D341Med (cell line): ENCODE measurements at regions not wholly inside any gene's neighbourhood (a gene's known extent, or its start where the extent isn't known, plus 50 kb on each side); places are given as distances from the start of the nearest gene placed in this dataset.
"Not testable (repeated sequence)": the region's sequence is repeated elsewhere in the genome, so short reads cannot be mapped to it uniquely, and the experiment has no call there.

ENCODE experiments used
- DNase-seq: peaks from one replicate; pipeline ENCODE4 v3.0.0; 2012; ENCODE audit warnings: low spot score

- no peak for DNase-seq
Measured at GRCh38 chrX:7515681-7516413, 327.1 kb upstream of the VCX start.

DNA sequence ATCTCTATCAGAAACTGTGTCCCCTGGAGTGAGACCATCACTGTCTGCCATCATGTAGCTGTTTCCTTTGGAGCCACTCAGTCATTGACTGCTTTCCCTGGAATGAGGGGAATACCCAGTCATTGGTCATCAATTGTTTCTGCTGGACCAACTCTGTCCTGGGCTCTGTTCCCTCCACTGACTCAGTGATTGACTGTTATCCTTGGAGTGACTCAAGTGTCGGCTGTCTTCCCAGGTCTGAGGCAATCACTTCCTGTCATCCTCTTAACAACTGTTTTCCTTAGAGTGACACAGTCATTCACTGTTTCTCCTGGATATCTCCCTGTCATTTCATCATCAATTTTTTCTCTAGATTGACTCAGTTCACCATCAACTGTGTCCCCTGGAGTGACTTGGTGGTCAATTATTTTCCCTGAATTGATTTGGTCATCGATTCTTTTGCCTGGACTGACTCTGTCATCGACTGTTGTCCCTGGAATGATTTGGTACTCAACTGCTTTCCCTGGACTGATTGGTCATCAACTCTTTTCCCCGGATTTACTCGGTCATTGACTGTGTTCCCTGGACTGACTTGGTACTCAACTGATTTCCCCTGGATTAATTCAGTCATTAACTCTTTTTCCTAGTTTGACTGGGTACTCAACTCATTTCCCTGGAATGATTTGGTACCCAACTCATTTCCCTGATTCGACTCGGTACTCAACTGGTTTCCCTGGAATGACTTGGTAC is 327.9 kb upstream of the VCX start:
- DNase-seq = no peak

GRCh38 chrX:7512845-7513244 is 330.1 kb upstream of the VCX start:
- DNase-seq = no peak

GRCh38 chrX:7503251-7503650 is 339.7 kb upstream of the VCX start:
- no peak for DNase-seq

DNA sequence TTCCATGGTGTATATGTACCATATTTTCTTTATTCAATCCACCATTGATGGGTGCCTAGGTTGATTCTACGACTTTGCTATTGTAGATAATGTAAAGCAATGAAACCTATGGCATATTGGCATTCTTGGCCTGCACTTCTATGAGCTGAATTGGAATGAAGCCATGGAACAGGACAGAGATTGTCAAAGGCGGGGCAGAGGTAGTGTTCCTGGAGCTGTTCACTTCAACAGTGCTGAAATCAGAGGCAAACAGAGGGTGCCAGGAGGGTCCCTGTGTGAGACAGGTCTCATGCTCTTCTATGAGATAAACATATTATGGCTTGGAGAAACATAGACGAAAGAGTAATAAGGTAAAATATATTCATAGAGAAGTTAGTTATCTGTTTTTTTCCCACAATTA is 342.6 kb upstream of the VCX start:
- no peak for DNase-seq

GRCh38 chrX:7486505-7486904 is 338.6 kb upstream of the PUDP start:
- no peak for DNase-seq

GRCh38 chrX:7485061-7485460 is 337.1 kb upstream of the PUDP start:
- no peak for DNase-seq

DNA sequence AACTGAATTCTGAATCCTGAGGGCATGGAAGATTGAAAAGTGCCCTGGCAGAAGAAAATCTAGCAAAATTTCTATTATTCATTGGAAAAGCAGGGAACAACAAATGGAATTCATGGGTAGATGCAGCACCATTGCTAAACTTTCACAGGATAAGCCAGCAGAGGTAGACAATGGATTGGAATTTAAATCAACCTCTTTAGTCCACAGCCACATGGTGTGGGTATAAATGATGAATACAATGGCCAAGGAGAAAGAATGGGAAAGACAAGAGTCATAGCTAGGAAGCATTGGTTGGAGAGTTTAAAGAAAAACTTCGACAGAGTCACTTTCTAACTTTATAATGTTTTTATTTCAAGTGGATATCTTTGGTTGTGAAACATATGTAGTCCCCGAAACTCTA is 332.8 kb upstream of the PUDP start:
- DNase-seq = no peak

DNA sequence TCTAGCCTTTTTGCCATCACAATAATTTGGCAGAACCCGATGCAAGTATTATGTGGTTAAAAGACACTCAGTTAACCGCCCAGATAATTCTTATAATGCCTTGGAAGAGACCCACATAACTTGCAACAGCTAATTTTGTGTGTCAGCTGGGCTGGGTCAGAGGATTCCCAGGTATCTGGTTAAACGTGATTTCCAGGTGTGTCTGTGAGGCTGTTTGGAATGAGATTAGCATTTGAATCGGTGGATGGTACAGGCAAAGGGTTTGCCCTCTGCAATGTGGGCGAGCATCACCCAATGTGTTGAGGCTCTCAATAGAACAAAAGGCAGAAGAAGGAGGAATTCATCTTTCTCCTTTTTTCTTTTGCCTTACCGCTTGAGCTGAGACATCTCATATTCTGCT is 314.2 kb upstream of the PUDP start:
- DNase-seq = no peak

GRCh38 chrX:7461051-7461450 is 313.1 kb upstream of the PUDP start:
- DNase-seq = not testable (repeated sequence)

GRCh38 chrX:7447801-7448499 is 300.0 kb upstream of the PUDP start:
- no peak for DNase-seq

GRCh38 chrX:7446815-7447214 is 298.9 kb upstream of the PUDP start:
- no peak for DNase-seq

DNA sequence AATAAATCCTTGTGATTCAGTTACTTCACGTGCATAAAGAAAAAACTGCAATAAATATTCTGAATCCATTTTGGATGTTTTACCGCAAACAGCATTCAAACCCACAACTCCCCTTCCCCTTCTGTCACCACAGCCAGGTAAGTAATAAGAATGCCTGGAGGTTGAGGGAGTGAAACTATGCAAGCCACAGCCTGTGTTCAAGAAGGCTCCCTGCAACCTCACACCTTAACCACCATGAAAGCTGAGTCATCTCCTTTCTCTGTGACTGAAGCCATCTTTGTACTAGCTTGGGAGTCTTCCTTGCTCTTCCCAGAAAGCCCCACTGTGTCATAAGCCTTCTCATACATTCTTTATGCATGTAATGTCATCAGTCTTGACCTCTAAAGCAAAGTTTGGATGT is 297.0 kb upstream of the PUDP start:
- DNase-seq = no peak

- DNase-seq = no peak
Measured at GRCh38 chrX:7441586-7441985, 293.6 kb upstream of the PUDP start.

- DNase-seq = no peak
Measured at GRCh38 chrX:7435822-7436221, 287.9 kb upstream of the PUDP start.

DNA sequence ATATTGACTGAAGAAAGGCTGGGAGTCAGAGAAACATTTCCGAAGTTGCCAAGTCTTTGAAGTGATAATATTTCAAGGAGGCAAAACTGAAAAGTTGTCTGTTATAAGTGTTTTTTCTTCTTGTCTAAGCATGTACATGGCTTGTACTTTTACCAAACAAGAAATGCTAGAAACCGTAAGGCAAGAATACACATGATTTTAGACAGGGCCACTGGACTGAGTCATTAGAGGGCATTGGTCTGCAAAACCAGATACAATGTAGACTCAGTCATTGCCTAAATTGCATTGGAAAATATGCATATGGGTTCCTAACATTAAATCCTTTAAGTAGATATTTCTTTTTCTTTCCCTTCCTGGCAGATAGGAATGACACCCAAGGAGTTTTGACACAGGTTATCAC is 284.9 kb upstream of the PUDP start:
- no peak for DNase-seq

GRCh38 chrX:7420717-7421116 is 272.8 kb upstream of the PUDP start:
- no peak for DNase-seq

DNA sequence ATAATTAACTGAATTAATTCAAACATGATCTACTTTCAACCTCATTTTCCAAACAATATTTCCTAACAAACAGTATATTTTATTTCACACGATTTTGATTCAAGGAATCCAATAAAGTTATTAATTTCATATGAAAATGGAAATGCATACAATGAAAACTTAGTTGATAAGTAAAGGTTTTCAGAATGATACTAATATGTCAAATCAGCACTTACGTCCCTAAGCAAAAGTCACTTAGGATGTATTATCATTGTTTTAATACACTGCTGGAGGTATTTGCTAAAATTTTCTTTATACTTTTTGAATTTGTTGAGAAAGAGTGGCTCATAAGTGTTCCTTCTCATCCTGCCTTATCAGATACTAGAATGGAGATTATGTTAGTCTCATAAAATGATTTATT is 266.8 kb upstream of the PUDP start:
- no peak for DNase-seq

DNA sequence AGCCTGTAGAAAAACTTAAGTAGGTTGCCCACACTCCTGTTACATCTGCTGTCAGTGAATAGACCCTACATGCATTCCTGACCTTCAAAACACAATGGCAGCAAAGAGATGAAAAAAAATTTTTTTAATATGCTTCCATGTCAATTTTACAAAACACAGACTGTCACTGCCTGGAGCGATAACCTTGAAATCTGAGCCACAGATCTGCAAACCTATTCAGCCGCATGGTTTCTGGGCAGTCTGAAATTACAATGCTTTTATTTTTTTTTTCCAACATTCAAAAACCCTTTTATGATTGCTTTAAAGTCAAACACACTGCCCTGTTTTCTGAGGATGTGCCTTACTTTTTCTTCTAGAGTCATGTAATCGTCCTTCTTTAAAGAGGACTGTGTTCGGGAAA is 264.9 kb upstream of the PUDP start:
- no peak for DNase-seq

- DNase-seq = no peak
Measured at GRCh38 chrX:7409866-7410265, 261.9 kb upstream of the PUDP start.

GRCh38 chrX:7399373-7399772 is 251.4 kb upstream of the PUDP start:
- DNase-seq = no peak

- DNase-seq = no peak
Measured at GRCh38 chrX:7390441-7390840, 242.5 kb upstream of the PUDP start.

DNA sequence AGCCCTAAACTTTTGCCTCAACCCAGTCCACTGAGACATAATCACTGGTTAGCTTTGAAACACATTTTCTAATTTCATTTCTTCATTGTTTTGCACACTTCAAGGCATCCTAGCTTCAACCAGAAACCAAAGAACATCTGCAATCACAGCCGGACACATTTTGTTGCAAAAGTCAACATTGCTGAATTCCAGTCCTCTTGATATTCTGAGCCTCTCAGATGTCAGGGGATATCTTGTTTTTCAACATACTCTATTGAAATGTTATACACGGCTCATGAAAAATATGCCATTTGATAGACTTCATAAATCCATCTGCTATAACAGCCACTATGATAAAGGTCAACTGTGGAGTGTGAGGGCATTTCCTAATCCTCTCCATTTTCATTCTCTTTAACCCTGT is 241.6 kb upstream of the PUDP start:
- no peak for DNase-seq
